ENCODE measurements at regions not wholly inside any gene's neighbourhood (a gene's known extent, or its start where the extent isn't known, plus 50 kb on each side); places are given as distances from the start of the nearest gene placed in this dataset.

DNA sequence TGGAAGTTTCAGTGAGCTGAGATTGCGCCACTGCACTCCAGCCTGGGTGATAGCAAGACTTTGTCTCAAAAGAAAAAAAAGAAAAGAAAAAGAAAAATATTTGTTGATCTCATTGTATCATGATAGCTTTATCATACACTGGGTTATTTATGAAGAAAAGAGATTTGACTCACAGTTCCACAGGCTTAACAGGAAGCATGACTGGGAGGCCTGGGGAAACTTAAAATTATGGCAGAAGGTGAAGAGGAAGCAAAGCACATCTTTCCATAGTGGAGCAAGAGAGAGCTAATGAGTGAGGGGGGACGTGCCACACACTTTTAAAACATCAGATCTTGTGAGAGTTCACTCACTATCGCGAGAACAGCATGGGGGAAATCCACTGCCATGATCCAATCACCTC, 72.7 kb upstream of the FUT8 start:
- dilution Hi-C loops (cut with MboI; ENCODE audit: extremely low pct_ligation_motif_present, low sequenced_read_pairs) = no loop called here
- FAIRE-seq (no peak), DNase-seq (ENCODE audit: low read depth, low spot score) (no peak)
- H3K27me3 ChIP-seq (ENCODE audit: control insufficient read depth, extremely low read depth, insufficient read depth, low read length) = no peaks in the 10 kb centered on the region
- no peaks in the 10 kb centered on the region for H3K9me3 ChIP-seq (ENCODE audit: control insufficient read depth, low read depth, low read length)
- no peaks in the 10 kb centered on the region for H3K36me3 ChIP-seq (ENCODE audit: control insufficient read depth in 2 of 2, extremely low read depth in 1 of 2, insufficient read depth in 2 of 2, low read length in 2 of 2)
- no peak overlapping the region for H3K27ac ChIP-seq (ENCODE audit: control insufficient read depth, insufficient read depth, low read length)
- H4K20me1 ChIP-seq (ENCODE audit: control insufficient read depth, extremely low read depth, insufficient read depth, low read length) = no peaks in the 10 kb centered on the region
- no peak overlapping the region for H3K4me2 ChIP-seq (ENCODE audit: control insufficient read depth, extremely low read depth, insufficient read depth, low read depth, low read length)
- H3K4me3 ChIP-seq (ENCODE audit: control insufficient read depth in 2 of 3, extremely low read depth in 1 of 3, insufficient read depth in 2 of 3, low read depth in 1 of 3, low read length in 3 of 3) = no peak overlapping the region
- peaks cover 9% of the 10 kb centered on the region for H3K4me1 ChIP-seq (ENCODE audit: control insufficient read depth, extremely low read depth, insufficient read depth, low read length)
- H2AFZ ChIP-seq (ENCODE audit: control insufficient read depth, low read length) = no peak overlapping the region
- no peaks in the 10 kb centered on the region for H3K9me1 ChIP-seq (ENCODE audit: control insufficient read depth, extremely low read depth, insufficient read depth, low read length)
- no peaks in the 10 kb centered on the region for H3K79me2 ChIP-seq (ENCODE audit: control insufficient read depth, insufficient read depth, low read length)
- no peak overlapping the region for H3K9ac ChIP-seq (ENCODE audit: control insufficient read depth, extremely low read depth, insufficient read depth, low read length)
- TF ChIP-seq EZH2 (IDR thresholded peaks at IDR 0.05; ENCODE audit: low read length) = no peak
- TF ChIP-seq, protein P1, sequence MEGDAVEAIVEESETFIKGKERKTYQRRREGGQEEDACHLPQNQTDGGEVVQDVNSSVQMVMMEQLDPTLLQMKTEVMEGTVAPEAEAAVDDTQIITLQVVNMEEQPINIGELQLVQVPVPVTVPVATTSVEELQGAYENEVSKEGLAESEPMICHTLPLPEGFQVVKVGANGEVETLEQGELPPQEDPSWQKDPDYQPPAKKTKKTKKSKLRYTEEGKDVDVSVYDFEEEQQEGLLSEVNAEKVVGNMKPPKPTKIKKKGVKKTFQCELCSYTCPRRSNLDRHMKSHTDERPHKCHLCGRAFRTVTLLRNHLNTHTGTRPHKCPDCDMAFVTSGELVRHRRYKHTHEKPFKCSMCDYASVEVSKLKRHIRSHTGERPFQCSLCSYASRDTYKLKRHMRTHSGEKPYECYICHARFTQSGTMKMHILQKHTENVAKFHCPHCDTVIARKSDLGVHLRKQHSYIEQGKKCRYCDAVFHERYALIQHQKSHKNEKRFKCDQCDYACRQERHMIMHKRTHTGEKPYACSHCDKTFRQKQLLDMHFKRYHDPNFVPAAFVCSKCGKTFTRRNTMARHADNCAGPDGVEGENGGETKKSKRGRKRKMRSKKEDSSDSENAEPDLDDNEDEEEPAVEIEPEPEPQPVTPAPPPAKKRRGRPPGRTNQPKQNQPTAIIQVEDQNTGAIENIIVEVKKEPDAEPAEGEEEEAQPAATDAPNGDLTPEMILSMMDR (optimal IDR thresholded peaks at IDR 0.05 in 1 of 3, IDR thresholded peaks at IDR 0.05 in 1 of 3, conservative IDR thresholded peaks at IDR 0.05 in 1 of 3; ENCODE audit: extremely low read depth in 1 of 3, insufficient read depth in 2 of 3, low read length in 3 of 3) = no peak

DNA sequence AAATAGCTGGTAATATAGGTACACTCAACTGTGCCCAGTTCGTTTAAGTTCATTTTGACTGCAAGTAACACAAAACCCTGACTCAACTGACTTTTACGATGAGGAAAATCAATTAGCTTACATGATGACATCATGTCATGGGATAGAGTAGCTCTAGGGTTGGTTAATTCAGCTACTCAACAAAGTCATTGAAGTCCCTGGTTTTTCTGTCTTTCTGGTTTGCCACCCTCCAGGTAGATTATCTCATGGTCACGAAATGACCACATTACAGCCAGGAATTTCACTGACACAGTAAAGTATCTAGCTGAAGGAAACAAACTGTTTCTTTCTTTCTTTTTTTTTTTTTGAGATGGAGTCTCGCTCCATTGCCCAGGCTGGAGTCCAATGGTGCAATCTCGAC, 68.5 kb upstream of the FUT8 start:
- Histone ChIP-seq H3K36me3 (ENCODE audit: control insufficient read depth in 2 of 2, extremely low read depth in 1 of 2, insufficient read depth in 2 of 2, low read length in 2 of 2) (no peaks in the 10 kb centered on the region), H3K9ac (ENCODE audit: control insufficient read depth, extremely low read depth, insufficient read depth, low read length) (no peak overlapping the region), H3K4me3 (ENCODE audit: control insufficient read depth in 2 of 3, extremely low read depth in 1 of 3, insufficient read depth in 2 of 3, low read depth in 1 of 3, low read length in 3 of 3) (no peak overlapping the region), H2AFZ (ENCODE audit: control insufficient read depth, low read length) (no peak overlapping the region), H3K4me1 (ENCODE audit: control insufficient read depth, extremely low read depth, insufficient read depth, low read length) (no peaks in the 10 kb centered on the region), H3K9me1 (ENCODE audit: control insufficient read depth, extremely low read depth, insufficient read depth, low read length) (no peaks in the 10 kb centered on the region), H3K79me2 (ENCODE audit: control insufficient read depth, insufficient read depth, low read length) (no peaks in the 10 kb centered on the region), H3K4me2 (ENCODE audit: control insufficient read depth, extremely low read depth, insufficient read depth, low read depth, low read length) (no peak overlapping the region), H3K27ac (ENCODE audit: control insufficient read depth, insufficient read depth, low read length) (no peak overlapping the region), H3K27me3 (ENCODE audit: control insufficient read depth, extremely low read depth, insufficient read depth, low read length) (no peaks in the 10 kb centered on the region), H3K9me3 (ENCODE audit: control insufficient read depth, low read depth, low read length) (no peaks in the 10 kb centered on the region), H4K20me1 (ENCODE audit: control insufficient read depth, extremely low read depth, insufficient read depth, low read length) (no peaks in the 10 kb centered on the region)
- DNase-seq (ENCODE audit: low read depth, low spot score) (no peak), FAIRE-seq (no peak)
- TF ChIP-seq, protein P1 (optimal IDR thresholded peaks at IDR 0.05 in 1 of 3, IDR thresholded peaks at IDR 0.05 in 1 of 3, conservative IDR thresholded peaks at IDR 0.05 in 1 of 3; ENCODE audit: extremely low read depth in 1 of 3, insufficient read depth in 2 of 3, low read length in 3 of 3) = no peak
- dilution Hi-C loops (cut with MboI; ENCODE audit: extremely low pct_ligation_motif_present, low sequenced_read_pairs) = no loop called here

All from keratinocyte (primary cell).